ENCODE measurements at regions not wholly inside any gene's neighbourhood (a gene's known extent, or its start where the extent isn't known, plus 50 kb on each side); places are given as distances from the start of the nearest gene placed in this dataset.
"Not testable (repeated sequence)": the region's sequence is repeated elsewhere in the genome, so short reads cannot be mapped to it uniquely, and the experiment has no call there.

DNA sequence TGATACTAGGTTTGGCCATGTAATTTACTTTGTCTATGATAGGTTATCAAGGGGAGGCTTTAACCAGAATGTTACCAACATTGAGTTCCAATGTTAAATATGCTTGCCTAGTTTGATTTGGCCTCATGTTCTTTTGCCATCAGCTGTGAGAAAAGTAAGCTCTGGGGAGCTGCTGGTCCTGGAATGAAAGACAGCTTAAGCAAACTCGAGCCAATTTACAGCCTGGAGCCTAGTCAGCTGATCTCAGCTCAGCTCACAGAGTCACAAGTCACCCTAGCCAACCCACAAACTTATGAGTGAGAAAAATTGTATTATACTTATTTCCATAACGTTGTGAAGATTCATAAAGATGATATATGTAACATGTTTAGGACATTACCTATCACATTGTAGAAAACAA lies 426.7 kb downstream of the RWDD3 start:
- no peak for DNase-seq (ENCODE audit: low read depth in 2 of 3, low spot score in 2 of 3)

DNA sequence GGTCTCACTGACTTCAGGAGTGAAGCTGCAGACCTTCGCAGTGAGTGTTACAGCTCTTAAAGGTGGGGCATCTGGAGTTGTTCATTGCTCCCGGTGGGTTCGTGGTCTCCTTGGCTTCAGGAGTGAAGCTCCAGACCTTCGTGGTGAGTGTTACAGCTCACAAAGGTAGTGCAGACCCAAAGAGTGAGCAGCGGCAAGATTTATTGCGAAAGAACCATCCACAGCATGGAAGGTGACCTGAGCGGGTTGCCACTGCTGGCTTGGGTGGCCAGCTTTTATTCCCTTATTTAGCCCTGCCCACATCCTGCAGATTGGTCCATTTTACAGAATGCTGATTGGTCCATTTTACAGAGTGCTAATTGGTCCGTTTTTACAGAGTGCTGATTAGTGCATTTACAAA lies 429.5 kb downstream of the RWDD3 start:
- not testable (repeated sequence) for DNase-seq (ENCODE audit: low read depth in 2 of 3, low spot score in 2 of 3)

DNA sequence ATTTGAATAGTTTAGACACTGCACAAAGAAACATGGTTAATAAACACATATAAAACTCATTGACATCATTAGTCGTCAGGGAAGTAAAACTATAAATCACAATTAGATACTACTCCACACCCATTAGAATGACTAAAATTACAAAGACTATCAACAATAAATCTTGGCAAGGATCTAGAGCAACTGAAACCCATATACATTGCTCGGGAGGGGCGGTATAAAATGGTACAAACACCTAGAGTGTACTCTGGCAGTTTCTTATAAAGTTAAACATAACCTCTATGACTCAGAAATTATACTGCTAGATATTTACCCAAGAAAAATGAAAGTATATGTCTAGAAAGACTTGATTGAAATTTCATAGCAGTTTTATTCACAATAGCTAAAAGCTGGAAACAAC lies 434.2 kb downstream of the RWDD3 start:
- DNase-seq (ENCODE audit: low read depth in 2 of 3, low spot score in 2 of 3): no peak

DNA sequence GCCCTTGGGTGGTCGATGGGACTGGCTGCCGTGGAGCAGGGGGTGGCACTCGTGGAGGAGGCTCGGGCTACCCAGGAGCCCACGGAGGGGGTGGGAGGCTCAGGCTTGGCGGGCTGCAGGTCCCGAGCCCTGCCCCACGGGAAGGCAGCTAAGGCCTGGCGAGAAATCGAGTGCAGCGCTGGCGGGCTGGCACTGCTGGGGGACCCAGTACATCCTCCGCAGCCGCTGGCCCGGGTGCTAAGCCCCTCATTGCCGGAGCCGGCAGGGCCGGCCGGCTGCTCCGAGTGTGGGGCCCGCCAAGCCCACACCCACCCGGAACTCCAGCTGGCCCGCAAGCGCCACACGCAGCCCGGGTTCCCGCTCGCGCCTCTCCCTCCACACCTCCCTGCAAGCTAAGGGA lies 435.6 kb downstream of the RWDD3 start:
- not testable (repeated sequence) for DNase-seq (ENCODE audit: low read depth in 2 of 3, low spot score in 2 of 3)

DNA sequence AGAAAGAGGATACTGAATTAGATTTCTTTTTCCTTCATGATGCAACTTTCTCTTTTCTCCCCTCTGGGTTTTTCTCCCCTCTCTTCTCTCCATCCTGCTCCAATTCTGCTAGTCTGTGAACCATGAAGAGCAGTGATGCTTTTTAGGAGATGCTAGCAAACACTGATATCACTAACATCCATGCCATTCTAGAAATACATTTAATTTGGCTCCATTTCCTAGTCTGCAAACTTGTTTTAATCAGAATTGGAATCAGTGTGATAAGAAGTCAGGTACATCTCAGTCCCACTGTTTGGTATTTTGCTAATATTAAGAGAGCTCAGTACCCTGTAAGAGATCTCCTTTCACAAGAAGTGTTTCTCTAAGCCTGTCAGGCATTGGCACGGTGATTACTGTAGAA lies 437.1 kb downstream of the RWDD3 start:
- DNase-seq (ENCODE audit: low read depth in 2 of 3, low spot score in 2 of 3): no peak

DNA sequence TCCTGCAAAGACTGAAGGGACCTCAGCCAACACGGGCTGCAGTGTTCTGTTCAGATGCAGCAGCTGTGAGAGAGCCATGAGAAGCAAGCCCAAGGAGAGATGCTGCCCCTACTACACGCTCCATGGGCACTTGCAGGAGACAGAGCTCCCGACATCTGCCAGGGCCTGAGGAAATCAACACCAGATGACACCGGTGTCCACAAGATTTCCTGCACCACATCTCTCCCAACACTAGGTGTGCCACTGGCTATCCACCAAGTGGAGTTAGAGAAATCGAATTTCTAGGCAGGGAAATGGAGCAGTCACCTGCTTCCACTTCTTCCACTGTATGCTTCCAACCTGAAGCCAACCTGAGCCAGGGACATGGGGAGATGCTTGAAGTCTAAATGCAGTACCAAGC lies 445.3 kb downstream of the RWDD3 start:
- no peak for DNase-seq (ENCODE audit: low read depth in 2 of 3, low spot score in 2 of 3)

DNA sequence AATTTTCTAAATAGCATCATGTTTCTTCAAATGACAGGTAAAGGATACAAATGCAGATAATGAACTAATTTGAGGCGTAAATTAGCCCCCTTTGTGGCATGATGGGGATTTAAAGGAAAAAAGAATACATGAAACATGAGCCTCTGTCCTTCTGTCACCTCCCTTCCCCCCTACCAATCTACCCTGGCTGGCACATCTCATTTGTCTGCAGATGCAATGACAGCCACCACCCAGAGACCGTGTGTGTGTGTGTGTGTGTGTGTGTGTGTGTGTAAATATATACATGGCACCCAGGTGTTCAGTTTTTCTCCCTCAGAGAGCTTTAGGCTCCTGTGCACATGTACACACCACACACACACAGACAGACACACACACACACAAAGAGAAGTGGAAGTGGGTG lies 451.1 kb downstream of the RWDD3 start:
- no peak for DNase-seq (ENCODE audit: low read depth in 2 of 3, low spot score in 2 of 3)

DNA sequence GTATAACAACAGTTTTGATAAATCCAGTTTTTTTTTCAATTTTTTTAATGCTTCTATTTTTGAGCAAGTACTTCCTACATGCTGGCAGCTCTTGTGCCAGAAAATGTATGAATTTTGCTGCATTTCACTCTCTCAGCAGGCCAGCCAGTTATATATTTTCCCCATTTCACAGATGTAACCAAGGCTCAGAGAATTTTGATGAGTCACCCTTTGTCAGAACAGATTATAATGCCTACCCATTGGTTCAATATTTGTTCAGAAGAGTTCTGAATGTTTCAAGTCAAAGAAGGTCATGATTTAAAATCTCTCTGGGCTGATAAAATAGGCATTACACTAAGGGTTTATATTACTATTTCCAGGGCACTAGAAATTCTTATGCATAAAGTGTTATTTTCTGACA lies 452.2 kb downstream of the RWDD3 start:
- DNase-seq (ENCODE audit: low read depth in 2 of 3, low spot score in 2 of 3): no peak

DNA sequence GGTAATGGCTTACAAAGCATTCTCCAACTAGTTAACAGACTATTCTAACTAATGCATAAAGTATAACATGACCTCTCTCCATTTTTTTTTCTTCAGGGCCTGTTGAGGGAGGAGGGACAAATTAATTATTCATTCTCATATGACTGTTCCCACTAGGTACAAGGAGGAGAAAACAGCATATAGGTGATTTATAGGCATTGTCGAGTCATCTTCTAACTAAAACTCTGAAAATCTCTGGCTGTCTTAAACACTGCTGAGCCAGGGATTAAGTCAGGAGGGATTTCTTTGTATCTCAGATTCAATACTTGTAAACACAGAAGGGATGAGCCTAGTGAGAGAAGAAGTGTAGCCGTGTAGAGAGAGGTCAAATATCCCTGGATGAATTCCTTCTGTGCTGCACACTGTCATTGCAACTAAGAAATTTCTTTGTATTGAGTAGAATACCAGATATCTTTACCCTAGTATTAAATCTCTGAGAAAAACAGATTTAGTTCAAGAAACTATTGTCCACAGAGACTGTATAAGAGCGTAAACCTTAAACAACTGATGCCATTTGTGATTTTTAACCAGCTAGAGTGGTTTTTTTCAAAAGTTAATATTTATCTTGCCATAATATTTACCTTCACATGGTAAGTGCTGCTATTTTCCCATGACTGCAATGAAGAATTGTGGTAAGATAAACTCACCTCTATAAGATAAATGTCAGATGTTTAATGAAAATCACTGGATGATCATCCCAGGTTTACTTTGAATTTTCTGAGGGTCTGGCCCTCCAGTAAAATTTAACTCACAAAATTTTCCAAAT lies 465.3 kb downstream of the RWDD3 start:
- no peak for DNase-seq (ENCODE audit: low read depth in 2 of 3, low spot score in 2 of 3)

DNA sequence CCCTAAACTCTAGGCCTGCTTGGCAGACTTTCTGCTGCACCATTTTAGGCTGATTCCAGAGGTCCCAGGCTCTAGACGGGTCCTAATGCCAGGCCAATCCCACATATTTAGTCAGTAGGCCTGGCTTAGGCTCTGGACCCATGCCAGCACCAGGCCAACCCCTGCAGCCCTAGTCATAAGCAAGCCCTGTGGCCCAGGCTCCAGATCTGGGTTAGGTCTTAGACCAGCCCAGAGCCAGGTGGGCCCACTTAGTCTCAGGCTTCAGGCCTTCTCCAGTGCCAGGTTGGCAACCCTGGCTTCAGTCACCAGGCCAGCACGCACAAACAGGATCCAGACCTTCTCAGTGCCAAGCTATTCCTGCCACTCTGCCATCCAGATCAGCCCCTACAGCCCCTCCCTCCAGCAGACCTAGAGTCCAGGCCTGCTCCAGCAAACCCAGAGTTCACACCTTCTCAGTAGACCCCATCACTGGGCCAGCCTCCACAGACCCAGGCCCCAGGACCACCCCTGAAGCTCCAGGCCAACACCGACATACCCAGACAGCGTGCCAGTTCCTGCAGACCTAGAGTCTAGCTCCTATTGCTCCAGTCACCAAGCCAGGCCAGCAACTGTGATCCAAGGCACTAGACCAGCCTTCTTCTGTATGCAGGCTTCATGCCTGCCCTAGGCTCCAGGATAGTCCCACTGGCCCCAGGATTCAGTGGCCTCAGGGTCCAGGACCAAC lies 467.6 kb downstream of the RWDD3 start:
- DNase-seq (ENCODE audit: low read depth in 2 of 3, low spot score in 2 of 3): no peak

DNA sequence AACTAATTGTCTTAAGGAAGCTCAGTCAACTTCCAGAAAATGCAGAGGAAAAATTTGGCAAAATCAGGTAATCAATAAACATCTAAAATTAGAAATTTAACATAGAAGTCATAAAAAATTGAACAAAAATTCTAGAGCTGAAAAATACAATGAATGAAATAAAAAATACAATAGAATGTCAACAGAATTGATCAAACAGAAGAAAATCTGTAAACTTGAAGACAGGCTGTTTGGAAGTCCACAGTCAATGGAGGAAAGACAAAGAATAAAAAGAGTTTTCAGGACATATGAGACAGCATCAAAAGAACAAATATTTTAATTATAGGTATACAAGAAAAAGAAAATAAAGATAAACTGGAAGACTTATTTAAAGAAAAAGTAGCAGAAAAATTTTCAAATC lies 469.0 kb downstream of the RWDD3 start:
- DNase-seq (ENCODE audit: low read depth in 2 of 3, low spot score in 2 of 3): no peak

DNA sequence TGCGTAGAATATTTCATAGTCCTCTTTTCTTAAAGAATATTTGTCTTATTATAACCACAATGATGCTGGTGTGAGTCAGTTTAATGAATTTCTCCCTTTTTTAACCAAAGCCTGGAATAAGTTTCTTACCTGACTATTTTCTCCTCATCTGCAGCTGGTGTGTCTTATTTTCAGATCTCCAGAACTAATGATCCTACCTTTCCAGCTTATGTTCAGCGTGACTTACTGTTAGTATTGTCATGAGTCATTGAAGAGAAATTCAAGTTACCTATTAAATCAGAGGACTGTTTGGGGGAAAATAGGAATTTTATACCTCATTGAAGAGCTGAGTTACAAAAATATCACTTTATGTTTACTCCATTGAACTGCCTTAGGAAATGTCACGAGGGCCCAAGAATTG lies 482.1 kb downstream of the RWDD3 start:
- no peak for DNase-seq (ENCODE audit: low read depth in 2 of 3, low spot score in 2 of 3)

DNA sequence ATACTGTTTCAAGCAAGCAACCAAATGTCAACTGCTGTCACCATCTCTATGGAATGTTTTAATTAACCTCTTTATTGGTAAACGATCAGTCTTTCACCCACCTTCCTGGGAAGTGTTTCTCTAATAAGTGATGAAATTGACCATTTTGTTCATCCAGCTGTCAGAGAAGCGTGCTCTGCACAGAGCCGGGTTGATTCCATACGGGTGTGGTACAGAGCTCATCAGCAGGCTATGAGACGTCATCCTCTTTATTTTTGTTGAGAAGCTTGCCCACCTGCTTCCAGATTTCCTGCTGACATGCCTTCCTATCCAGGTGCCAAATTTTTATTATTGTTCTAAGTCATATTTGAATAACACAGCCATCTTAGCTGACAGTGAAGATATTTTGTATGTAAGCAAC lies 482.5 kb downstream of the RWDD3 start:
- DNase-seq (ENCODE audit: low read depth in 2 of 3, low spot score in 2 of 3): no peak

DNA sequence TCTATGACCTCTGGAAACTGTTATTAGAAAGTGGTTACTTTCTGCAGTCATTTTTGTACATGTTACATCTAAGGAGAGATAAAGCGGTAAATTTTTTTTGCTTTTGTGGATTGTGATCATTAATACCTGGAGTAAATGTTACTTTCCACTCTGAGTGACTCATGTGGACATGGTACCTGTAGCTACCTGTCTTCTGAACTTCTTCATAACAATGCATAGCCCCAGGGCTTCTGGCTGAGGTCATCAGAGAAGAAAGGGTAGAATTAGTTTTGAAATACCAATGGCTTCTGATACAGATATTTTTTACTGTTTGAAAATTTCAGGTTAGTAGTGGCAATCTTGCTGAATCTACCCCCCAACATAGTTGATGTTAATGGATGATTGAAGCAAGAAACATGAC lies 489.3 kb downstream of the RWDD3 start:
- DNase-seq (ENCODE audit: low read depth in 2 of 3, low spot score in 2 of 3): no peak

DNA sequence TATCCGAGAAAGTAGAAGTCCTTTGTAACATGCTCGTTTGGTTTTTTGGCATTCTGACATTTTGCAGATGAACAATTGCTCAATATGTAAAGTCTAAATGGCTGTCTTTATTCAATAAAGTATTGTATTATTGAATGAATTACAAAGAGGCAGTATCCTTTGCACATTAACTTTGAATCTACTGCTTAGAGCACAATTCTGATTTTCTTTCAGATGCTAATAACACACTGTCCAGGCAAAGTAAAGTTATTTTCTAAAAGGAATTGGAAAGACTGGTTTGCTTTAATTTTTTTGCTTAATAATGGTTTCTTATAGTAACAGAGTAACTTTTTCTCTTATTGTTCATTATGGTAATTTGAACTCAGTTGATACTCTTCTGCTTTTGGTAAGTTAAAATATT lies 494.8 kb downstream of the RWDD3 start:
- no peak for DNase-seq (ENCODE audit: low read depth in 2 of 3, low spot score in 2 of 3)

DNA sequence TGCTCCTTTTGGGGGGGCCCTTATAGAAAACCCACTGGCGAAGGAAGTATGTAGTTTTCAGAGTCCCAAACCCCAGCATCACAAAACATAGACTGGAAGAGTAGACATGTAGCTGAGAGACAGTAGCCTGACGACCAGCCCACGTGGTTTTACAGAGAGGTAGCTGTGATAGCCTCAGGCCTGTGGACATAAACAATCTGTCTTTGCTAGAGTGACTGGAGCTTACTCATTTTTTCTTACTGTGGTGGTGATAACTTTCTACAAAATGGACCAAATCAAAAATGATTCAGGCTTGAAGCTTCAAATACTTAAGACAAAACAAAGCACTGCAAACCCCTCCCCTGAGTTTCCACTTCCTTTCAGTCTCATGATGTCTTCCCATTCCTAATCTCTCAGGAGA lies 497.0 kb downstream of the RWDD3 start:
- no peak for DNase-seq (ENCODE audit: low read depth in 2 of 3, low spot score in 2 of 3)

DNA sequence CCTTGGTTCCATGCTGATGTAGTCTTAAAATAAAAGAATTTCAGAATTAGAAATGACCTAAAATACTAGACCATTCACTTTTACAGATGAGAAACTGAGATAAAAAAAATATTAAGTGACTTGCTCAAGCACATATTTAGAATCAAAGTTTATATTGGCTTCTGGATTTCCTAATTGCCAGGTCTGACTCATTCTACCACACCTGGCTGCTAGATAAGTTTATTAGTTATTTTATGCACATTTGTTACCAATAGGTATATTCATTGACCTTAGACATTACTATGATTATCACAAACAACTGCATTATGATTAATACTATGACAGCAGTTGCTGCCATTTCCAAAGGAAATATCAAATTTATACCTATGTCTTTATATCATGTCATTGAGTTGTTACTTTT lies 497.5 kb downstream of the RWDD3 start:
- no peak for DNase-seq (ENCODE audit: low read depth in 2 of 3, low spot score in 2 of 3)

DNA sequence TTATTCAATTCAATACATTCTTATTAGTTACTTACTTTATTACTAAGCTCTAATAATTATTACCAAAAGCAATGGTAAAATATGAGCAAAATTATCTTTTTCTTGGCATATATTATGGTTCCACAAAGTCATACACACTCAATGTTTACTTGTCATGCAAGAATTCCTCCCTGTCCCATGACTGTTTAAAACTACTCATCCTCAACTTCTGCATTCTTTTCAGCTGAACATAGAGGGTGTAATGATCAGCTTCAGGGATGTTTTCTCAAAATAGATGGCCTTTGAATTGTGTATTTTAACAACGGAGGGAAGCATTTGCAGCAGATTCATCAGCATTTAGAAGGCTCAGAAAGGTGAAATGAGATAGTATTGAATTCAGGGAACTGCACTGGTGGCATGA lies 499.0 kb downstream of the RWDD3 start:
- DNase-seq (ENCODE audit: low read depth in 2 of 3, low spot score in 2 of 3): no peak

DNA sequence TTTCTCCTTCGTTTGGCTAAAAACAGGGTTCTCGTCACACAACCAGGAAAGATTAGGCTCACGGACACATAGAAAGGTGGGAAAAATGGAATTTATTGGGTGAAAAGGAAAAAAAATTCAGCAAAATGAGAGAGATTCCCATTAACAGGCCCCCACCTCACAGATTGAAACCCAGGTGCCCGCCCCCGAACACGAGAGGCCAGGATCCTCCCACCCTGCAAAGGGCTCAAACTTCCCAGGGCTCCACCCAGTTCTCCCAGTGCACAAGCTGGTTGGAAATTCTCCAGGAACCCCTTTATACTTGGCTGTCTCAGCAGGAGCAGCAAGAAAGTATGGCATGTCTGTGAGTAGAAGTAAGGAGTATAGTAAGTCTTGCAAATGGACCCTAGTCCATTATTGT lies 499.7 kb downstream of the RWDD3 start:
- no peak for DNase-seq (ENCODE audit: low read depth in 2 of 3, low spot score in 2 of 3)

DNA sequence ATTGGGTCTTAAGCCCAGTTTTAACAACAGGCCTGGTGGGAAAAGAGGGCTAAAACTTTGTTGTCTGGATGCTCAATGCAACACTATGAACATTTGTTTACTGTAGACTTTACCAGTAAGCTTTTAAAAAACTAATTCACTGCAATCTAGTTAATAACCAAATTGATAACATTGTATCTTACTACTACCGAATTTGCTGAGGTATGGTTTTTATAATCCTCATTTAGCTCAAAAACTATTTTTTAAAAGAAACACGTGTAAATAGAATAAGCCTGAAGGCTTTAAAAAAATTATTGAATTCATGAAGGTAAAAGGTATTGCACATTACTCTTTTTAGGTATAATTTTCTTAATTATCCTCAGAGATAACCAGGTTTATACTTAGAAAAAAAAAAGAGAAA lies 500.6 kb downstream of the RWDD3 start:
- DNase-seq (ENCODE audit: low read depth in 2 of 3, low spot score in 2 of 3): no peak

DNA sequence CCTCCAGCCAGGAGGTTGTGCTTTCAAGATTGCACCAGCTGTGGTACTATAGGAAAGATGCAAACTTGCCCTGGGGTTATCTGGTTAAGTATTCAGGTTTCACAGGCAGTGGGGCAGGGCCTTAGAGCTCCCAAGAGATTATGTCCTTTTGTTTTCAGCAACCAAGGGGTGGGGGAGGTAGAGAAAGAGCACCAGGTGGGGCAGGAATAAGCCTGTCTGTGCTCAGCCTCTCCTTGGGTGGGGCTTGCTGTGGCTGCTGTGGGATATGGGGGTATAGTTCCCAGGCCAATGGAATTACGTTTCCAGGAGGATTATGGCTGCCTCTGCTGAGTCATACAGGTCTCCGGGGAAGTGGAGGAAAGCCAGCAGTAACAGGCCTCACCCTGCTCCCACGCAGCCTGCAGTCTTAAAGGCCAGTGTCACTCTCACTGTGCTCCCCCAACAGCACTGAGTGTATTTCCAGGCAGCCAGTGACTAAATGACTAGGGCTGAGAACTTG lies 508.6 kb downstream of the RWDD3 start:
- DNase-seq (ENCODE audit: low read depth in 2 of 3, low spot score in 2 of 3): no peak

DNA sequence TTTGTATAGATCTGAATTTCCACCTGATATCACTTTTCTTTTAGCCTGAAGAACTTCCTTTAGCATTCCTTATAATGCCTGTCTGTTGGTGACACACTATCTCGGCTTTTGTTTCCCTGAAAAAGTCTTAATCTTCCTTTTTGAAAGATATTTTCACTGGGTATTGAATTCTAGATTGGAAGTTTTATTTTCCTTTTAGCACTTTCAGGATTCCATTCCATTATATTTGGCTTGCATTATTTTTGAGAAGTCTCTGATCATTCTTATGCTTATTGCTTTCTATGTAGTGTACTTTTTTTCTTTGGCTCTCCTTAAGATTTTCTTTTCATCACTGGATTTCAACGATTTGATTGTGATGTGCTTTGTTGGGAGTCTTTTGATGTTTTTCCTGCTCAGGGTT lies 510.7 kb downstream of the RWDD3 start:
- no peak for DNase-seq (ENCODE audit: low read depth in 2 of 3, low spot score in 2 of 3)
